ENCODE measurements at regions not wholly inside any gene's neighbourhood (a gene's known extent, or its start where the extent isn't known, plus 50 kb on each side); places are given as distances from the start of the nearest gene placed in this dataset.
"Not testable (repeated sequence)": the region's sequence is repeated elsewhere in the genome, so short reads cannot be mapped to it uniquely, and the experiment has no call there.

GRCh38 chr2:193482557-193482956 lies 1287.8 kb upstream of the TMEFF2 start:
- DNase-seq, result no peak

GRCh38 chr2:193480187-193480586 lies 1285.5 kb upstream of the TMEFF2 start:
- no peak for DNase-seq

GRCh38 chr2:193476171-193476800 lies 1281.6 kb upstream of the TMEFF2 start:
- no peak for DNase-seq

- DNase-seq, result no peak
These were observed 1280.3 kb upstream of the TMEFF2 start for GRCh38 chr2:193475038-193475437.

DNA sequence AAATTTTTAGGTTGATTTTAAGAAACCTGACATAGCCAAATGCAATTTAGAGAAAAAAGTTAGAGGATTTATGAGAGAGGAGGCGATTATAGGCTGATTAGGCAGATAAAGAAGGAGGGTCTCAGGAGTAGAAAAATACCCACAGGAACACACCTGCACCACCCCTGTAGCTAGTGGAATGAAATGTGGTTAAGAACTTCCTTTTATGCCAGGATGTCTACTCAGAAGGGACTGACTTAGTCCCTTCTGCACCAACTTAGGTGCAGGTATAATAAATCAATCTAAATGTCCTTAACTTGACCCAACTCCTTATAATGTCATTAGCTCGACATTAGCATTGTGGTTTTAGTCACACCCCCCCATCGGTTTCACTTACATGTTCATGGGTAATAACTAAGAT lies 1274.5 kb upstream of the TMEFF2 start:
- no peak for DNase-seq

GRCh38 chr2:193467276-193467987 lies 1272.7 kb upstream of the TMEFF2 start:
- DNase-seq, result no peak

GRCh38 chr2:193463011-193463410 lies 1268.3 kb upstream of the TMEFF2 start:
- no peak for DNase-seq

DNA sequence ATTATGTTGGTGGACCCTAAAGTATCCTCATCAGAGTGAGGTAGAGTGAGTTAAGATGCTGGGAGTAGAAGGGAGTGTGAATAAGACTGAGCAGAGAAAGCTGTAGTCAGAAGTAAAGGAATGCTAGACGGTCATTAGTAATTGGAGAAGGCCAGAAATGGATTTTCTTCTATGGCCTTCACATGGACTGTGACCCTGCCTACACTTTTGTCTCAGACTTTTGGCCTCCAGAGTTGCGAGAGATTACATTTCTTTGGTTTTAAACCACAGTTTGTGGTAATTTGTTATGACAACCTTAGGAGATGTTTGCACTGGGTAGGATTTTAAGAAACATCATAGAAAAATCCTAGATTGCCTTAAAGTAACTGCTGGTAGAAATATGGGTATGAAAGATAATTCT lies 1267.7 kb upstream of the TMEFF2 start:
- DNase-seq, result no peak

DNA sequence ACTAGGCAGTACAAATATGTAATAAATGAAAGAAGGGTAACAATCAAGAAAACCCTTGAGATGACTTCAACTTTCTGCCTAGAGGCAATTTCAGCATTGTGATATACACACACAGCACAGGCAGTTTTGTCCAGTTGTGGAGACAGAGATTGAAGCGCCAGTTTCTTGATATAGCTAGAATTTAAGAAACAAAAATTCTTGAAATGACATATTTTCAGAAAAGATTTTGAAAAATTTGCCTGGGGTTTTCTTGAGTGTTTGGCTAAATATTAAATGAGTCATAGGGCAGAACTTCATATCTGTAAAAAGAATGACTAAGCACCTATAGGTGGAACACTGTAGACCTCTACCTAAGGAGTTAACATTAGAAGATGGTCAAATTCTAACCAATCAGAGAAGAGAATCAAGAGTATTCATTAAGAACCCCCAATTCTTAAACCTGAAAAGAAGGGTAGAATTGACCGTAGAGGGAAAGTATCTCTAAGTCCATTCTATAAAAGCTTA lies 1266.8 kb upstream of the TMEFF2 start:
- no peak for DNase-seq

DNA sequence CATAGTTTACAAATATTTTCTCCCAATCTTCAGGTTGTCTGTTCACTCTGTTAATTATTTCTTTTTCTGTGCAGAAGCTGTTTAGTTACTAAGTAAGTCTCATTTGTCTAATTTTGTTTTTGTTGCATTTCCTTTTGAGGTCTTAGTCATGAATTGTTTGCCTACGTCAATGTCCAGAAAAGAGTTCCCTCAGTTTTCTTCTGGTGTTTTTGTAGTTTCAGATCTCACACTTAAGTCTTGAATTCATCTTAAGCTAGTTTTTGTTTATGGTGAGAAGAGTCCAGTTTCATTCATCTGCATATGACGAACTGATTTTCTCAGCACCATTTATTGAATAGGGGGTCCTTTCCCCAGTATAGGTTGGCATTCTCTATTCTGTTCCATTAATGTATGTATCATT lies 1252.2 kb upstream of the TMEFF2 start:
- DNase-seq, result no peak

- DNase-seq, result no peak
These were observed 1247.6 kb upstream of the TMEFF2 start for GRCh38 chr2:193442293-193442692.

DNA sequence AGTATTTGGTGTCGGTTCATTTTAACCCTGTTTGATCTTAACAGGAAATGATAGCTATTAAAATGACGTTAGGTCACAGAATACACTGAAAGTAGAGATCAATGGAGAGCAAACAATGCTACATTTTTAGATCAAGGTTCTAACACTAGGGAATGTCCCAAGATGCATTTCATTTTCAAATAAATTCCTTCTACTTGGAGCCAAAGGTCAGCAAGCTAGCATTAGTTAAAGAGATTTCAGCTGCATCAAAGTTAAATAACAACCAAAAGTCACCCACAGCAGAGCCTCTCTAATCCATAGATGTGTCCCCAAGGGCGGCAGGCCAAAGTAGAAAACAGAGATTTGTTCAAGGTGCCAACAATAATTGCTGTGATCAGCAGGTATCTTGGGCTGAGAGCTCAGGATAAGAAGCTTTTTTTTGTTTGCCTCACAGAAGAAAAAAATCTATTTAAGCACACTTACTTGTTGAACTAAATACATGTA lies 1233.6 kb upstream of the TMEFF2 start:
- DNase-seq, result no peak

DNA sequence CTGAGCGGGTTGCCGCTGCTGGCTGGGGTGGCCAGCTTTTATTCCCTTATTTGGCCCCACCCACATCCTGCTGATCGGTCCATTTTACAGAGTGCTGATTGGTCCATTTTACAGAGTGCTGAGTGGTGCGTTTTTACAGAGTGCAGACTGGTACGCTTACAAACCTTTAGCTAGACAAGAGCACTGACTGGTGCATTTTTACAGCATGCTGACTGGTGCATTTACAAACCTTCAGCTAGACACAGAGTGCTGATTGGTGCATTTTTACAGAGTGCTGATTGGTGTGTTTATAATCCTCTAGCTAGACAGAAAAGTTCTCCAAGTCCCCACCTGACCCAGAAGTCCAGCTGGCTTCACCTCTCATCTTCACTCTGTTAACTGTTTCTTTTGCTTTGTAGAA lies 1217.6 kb upstream of the TMEFF2 start:
- not testable (repeated sequence) for DNase-seq

DNA sequence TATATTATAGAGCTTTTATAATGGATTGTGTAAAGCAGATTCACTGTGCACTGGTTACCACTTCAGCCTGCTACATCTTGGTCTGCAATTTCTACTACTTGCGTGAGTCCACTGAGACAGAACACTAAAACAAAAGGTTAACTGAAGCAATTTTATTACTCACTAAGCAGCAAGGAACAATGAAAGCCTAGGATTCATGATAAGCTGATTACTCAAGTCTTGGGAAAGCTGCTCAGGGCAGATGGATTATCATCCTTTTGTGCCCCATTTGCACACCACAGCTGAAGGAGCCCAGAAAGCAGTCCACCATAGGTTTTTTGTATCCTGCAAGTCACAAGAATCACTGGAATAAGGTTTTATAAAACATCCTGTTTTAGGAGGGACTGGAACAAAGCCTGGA lies 1215.2 kb upstream of the TMEFF2 start:
- DNase-seq, result no peak

DNA sequence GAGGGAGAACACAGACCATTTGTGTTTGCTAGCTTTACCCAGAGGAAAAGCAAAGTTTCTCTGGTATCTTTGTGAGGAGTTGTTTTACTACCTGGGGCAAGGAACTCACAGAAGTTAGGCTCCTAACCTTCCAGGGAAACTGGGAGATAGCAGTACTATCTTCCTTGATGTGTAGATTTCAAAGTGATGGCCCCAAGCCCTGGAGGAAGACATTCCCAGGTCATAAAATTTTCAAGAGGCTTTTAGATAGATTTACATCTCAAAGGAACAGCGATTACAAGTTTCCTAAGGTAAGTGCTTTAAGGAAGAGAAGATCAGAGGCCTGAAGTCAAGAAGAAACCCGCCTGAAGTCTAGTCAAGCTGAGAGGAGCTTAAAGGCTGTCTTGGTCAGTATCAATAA lies 1187.8 kb upstream of the TMEFF2 start:
- DNase-seq, result no peak

- no peak for DNase-seq
These were observed 1183.1 kb upstream of the TMEFF2 start for GRCh38 chr2:193377789-193378188.

DNA sequence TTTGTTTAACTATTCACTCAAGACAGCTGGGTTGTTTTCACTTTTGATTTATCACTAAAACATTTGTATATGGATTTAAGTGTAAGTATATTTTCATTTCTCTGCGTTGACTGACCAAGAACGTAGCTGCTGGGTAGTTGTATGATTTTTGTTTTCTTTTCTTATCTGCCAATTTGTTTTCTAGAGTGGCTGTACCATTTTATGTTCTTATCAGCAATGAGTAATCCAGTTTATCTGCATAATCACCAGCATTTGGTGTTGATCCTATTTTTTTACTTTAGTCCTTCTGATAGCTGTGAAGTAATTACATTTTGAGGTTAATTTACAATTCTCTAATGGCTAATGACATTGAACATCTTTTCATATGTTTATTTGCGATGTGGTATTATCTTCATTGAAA lies 1178.4 kb upstream of the TMEFF2 start:
- no peak for DNase-seq

DNA sequence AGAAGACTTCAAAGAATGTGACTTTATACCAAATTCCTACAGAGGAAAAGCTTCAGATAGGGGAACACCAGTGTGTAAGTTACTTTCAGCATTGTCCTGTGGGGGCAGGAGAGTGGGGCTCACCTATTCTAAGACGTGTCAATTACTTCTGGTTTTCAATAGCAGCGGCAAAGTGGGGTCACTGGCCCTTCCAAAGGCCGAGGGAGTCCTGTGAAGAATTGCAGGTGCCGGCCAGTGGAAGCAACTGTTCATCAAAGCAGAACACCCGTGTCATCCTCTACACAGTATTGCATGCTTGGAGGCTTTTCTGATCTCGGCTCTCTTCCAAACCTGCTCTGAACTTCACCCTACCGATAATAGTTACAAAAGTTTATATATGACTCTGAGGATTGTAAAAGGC lies 1176.5 kb upstream of the TMEFF2 start:
- no peak for DNase-seq

DNA sequence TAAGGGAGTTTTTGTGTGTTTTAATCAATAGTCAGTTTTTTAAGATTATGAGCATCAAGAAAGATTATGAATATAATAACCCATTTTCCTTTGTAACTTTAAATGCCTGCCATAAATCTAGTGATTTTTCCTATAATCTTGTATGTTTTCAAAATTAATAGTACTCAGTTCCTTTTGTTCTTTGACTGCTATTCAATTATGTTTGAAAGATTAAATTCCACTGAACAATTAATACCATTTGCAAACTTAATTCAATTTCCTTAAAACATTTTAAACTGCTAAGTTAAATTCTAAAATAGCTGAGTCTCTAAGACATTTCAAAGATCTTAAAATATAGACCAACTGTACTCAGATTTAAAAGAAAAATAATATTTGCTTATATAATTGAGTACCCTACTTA lies 1173.9 kb upstream of the TMEFF2 start:
- no peak for DNase-seq

DNA sequence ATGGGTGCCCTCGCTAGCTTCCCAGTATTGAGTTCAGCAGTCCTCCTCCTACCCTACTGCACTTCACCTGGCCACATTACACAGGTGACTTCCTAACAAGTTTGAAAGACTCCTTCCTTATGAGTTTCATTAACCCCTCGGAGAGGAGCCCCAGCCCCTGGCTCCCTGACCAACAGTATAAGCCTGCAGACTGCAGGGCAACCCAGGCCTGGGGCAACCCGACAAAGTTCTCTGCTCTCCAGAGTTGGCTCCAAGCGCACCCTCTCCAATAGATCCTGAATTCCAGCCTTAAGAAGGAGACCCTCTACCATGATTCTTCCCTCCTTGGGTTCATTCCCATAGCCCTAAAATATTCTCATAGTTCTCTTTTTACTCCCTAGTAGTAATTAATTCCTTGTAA lies 1162.8 kb upstream of the TMEFF2 start:
- DNase-seq, result no peak

DNA sequence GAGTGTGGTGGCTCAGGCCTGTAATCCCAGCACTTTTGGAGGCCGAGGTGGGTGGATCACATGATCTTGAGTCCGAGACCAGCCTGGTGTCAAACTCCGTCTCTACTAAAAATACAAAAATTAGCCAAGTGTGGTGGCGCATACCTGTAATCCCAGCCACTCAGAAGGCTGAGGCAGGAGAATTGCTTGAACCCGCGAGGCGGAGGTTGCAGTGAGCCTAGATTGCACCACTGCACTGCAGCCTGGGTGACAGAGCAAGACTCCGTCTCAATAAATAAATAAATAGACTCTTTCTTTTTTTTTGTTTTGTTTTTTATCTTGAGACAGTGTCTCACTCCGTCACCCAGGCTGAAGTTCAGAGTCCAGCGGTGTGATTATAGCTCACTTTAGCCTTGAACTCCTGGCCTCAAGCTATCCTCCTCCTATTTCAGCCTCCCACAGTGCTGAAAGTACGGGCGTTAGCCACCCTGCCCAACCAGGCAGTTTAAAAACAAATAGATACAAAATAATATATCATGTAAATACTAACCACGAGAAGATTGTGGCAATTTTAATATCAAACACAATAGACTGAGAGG lies 1158.0 kb upstream of the TMEFF2 start:
- not testable (repeated sequence) for DNase-seq

GRCh38 chr2:193350509-193350908 lies 1155.8 kb upstream of the TMEFF2 start:
- DNase-seq, result no peak

DNA sequence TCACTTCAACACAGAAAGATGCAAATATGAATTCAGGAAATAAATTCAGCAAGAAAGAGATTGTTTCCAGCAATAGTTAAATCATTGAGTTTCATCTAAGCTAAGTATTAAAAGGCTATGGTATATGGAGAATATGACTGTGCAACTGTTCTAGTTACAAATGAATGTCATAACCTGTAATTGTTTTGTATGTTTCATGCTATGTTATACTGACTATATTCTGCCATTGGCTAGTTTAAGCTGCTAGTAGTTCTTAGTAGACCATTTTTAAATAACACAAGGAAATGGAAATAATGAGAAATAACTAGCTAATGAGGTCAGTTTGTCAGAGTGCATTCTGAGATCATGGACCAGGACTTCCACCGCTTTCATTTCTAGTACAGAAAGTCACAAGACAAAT lies 1154.9 kb upstream of the TMEFF2 start:
- DNase-seq, result no peak

GRCh38 chr2:193348055-193348454 lies 1153.3 kb upstream of the TMEFF2 start:
- DNase-seq, result no peak

All from stimulated activated CD4-positive, alpha-beta T cell treated with anti-CD3 and anti-CD28 coated beads, Interleukin-4, amount 100 ng/mL, for 1 hour (primary cell).